Astrocyte (in vitro differentiated cells and primary cell): ENCODE measurements at regions not wholly inside any gene's neighbourhood (a gene's known extent, or its start where the extent isn't known, plus 50 kb on each side); places are given as distances from the start of the nearest gene placed in this dataset.

Experiments
- DNase-seq: peaks from one replicate; pipeline ENCODE4 v3.0.0-alpha.2; 2010; ENCODE audit warnings: low read depth
- FAIRE-seq: peaks from 2 replicates; lab custom pipeline; 2011; peaks lifted over from hg19 to GRCh38; lab: Jason Lieb, UNC
- H2AFZ ChIP-seq: 2 replicates; pipeline ENCODE4 v1.6.0; 2012; ENCODE audit warnings: low read depth, low read length, inconsistent platforms
- H3K27ac ChIP-seq: 2 replicates; pipeline ENCODE4 v1.5.1; 2011; ENCODE audit warnings: low read depth, low read length, inconsistent platforms
- H3K27me3 ChIP-seq: 2 replicates; pipeline ENCODE4 v1.6.0; 2011; ENCODE audit warnings: low read length, inconsistent platforms; ENCODE audit not compliant: insufficient read depth
- H3K36me3 ChIP-seq: 2 replicates; pipeline ENCODE4 v1.5.1; 2011; ENCODE audit warnings: low read length, inconsistent platforms; ENCODE audit not compliant: insufficient read depth
- H3K4me1 ChIP-seq: 2 replicates; pipeline ENCODE4 v1.5.1; 2011; ENCODE audit warnings: low read length, inconsistent platforms; ENCODE audit not compliant: insufficient read depth
- H3K4me2 ChIP-seq: 2 replicates; pipeline ENCODE4 v1.6.0; 2012; ENCODE audit warnings: low read length, inconsistent platforms
- H3K4me3 ChIP-seq: 2 replicates; pipeline ENCODE4 v1.5.1; 2011; ENCODE audit warnings: low read depth, mild to moderate bottlenecking, low read length, inconsistent platforms; ENCODE audit not compliant: insufficient read depth
- H3K79me2 ChIP-seq: 2 replicates; pipeline ENCODE4 v1.6.0; 2012; ENCODE audit warnings: mild to moderate bottlenecking, low read length, inconsistent platforms; ENCODE audit not compliant: insufficient read depth
- H3K9ac ChIP-seq: 2 replicates; pipeline ENCODE4 v1.6.0; 2012; ENCODE audit warnings: mild to moderate bottlenecking, low read length, inconsistent platforms
- H3K9me3 ChIP-seq: 2 replicates; pipeline ENCODE4 v1.5.1; 2012; ENCODE audit warnings: low read depth, mild to moderate bottlenecking, low read length, inconsistent platforms; ENCODE audit not compliant: insufficient read depth
- H4K20me1 ChIP-seq: 2 replicates; pipeline ENCODE4 v1.6.0; 2012; ENCODE audit warnings: low read length, inconsistent platforms; ENCODE audit not compliant: insufficient read depth
- H3K27ac Mint-ChIP-seq: one replicate; pipeline ENCODE4 v1.8.0; 2021; ENCODE audit warnings: mild to moderate bottlenecking, mixed read lengths; ENCODE audit not compliant: unreplicated experiment
- H3K27me3 Mint-ChIP-seq: one replicate; pipeline ENCODE4 v1.8.0; 2021; ENCODE audit warnings: low read depth, mixed read lengths; ENCODE audit not compliant: unreplicated experiment
- H3K36me3 Mint-ChIP-seq: one replicate; pipeline ENCODE4 v1.8.0; 2021; ENCODE audit warnings: low read depth, mixed read lengths; ENCODE audit not compliant: unreplicated experiment
- H3K4me1 Mint-ChIP-seq: one replicate; pipeline ENCODE4 v1.8.0; 2021; ENCODE audit warnings: low read depth, mixed read lengths; ENCODE audit not compliant: unreplicated experiment
- H3K4me3 Mint-ChIP-seq: one replicate; pipeline ENCODE4 v1.8.0; 2021; ENCODE audit warnings: mild to moderate bottlenecking, moderate library complexity, mixed read lengths; ENCODE audit not compliant: unreplicated experiment
- H3K9me3 Mint-ChIP-seq: one replicate; pipeline ENCODE4 v1.8.0; 2021; ENCODE audit warnings: mild to moderate bottlenecking, mixed read lengths; ENCODE audit not compliant: unreplicated experiment
- CTCF ChIP-seq: IDR thresholded peaks from 2 replicates; pipeline ENCODE4 v1.5.1; 2011; ENCODE audit warnings: low read depth, mild to moderate bottlenecking, inconsistent platforms, low read length, moderate library complexity; ENCODE audit not compliant: insufficient read depth
- EZH2 ChIP-seq: IDR thresholded peaks from 2 replicates; pipeline ENCODE4 v1.6.1; 2012; ENCODE audit warnings: mild to moderate bottlenecking, low read length, inconsistent platforms; ENCODE audit not compliant: insufficient read depth

DNA sequence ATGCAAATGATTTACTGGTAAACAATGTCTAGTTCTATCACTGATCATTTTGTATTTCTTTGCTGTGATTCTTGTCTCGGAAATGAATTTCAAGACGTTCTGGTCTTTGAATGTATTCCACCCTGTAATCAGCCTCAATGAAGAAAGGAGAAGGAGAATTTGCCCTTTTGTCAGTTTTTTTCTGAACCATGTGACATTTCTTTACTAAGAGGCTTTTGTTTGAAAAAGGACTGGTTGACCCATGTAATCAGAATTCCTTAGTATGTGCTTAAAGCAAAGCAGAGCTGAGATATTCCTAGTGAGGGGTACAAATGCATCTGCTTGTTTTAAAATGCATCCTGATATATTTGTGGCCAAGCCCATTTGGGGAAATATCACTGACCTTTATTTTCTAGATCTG is 581.6 kb downstream of the ETV1 start:
- Histone ChIP-seq H3K4me2 (no peak overlapping the region), H3K27ac (no peak overlapping the region), H3K27me3 (no peaks in the 10 kb centered on the region), H3K36me3 (no peaks in the 10 kb centered on the region), H3K4me1 (no peaks in the 10 kb centered on the region), H3K4me3 (no peak overlapping the region), H3K9ac (no peak overlapping the region), H4K20me1 (no peaks in the 10 kb centered on the region), H3K9me3 (no peaks in the 10 kb centered on the region), H2AFZ (no peak overlapping the region), H3K79me2 (no peaks in the 10 kb centered on the region)
- TF ChIP-seq EZH2 (no peak), CTCF (no peak)
- FAIRE-seq (no peak), DNase-seq (no peak)
- Mint-ChIP-seq H3K27me3 (no peaks in the 10 kb centered on the region), H3K4me1 (no peaks in the 10 kb centered on the region), H3K27ac (no peak overlapping the region), H3K9me3 (no peaks in the 10 kb centered on the region), H3K36me3 (no peaks in the 10 kb centered on the region), H3K4me3 (no peak overlapping the region)

- Mint-ChIP-seq H3K4me1 (peaks cover 5% of the 10 kb centered on the region), H3K27me3 (no peaks in the 10 kb centered on the region), H3K9me3 (no peaks in the 10 kb centered on the region), H3K4me3 (no peak overlapping the region), H3K36me3 (no peaks in the 10 kb centered on the region), H3K27ac (no peak overlapping the region)
- FAIRE-seq (no peak), DNase-seq (no peak)
- H3K36me3 ChIP-seq, result no peaks in the 10 kb centered on the region
- no peak overlapping the region for H3K4me2 ChIP-seq
- no peak overlapping the region for H3K27ac ChIP-seq
- no peak overlapping the region for H3K9ac ChIP-seq
- no peaks in the 10 kb centered on the region for H3K9me3 ChIP-seq
- H3K4me3 ChIP-seq, result no peak overlapping the region
- no peaks in the 10 kb centered on the region for H3K79me2 ChIP-seq
- no peak overlapping the region for H2AFZ ChIP-seq
- no peaks in the 10 kb centered on the region for H4K20me1 ChIP-seq
- no peak for TF ChIP-seq EZH2
- TF ChIP-seq CTCF, result no peak
- H3K27me3 ChIP-seq, result no peaks in the 10 kb centered on the region
- H3K4me1 ChIP-seq, result peaks cover 3% of the 10 kb centered on the region
Measured at GRCh38 chr7:13411151-13411550, 578.3 kb downstream of the ETV1 start.

DNA sequence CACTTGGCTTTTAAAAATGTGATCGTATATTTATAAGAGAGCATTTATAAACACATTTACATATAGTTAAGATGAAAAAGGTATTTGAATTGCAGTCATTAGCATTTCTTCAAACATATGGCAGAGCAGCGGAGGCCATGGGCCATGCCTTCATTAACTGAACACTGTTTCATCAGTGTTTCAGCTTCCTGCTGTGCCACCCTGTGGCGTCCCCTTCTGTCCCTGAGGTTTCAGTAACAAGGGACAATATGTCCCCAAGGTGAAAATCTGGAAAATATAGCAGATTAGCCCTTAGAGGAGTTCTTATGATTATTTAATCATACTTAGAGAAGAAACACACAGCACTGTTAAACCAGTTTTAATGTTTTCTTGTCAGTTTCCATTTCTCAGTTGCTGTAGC is 577.8 kb downstream of the ETV1 start:
- Histone ChIP-seq H3K27me3 (no peaks in the 10 kb centered on the region), H3K9me3 (no peaks in the 10 kb centered on the region), H3K27ac (no peak overlapping the region), H3K36me3 (no peaks in the 10 kb centered on the region), H3K4me3 (no peak overlapping the region), H2AFZ (no peak overlapping the region), H3K9ac (no peak overlapping the region), H3K79me2 (no peaks in the 10 kb centered on the region), H4K20me1 (no peaks in the 10 kb centered on the region), H3K4me1 (peaks cover 3% of the 10 kb centered on the region), H3K4me2 (no peak overlapping the region)
- no peaks in the 10 kb centered on the region for H3K27me3 Mint-ChIP-seq
- no peak overlapping the region for H3K27ac Mint-ChIP-seq
- DNase-seq (no peak), FAIRE-seq (no peak)
- H3K9me3 Mint-ChIP-seq, result no peaks in the 10 kb centered on the region
- TF ChIP-seq CTCF, result no peak
- TF ChIP-seq EZH2, result no peak
- H3K4me3 Mint-ChIP-seq, result no peak overlapping the region
- H3K4me1 Mint-ChIP-seq, result peaks cover 5% of the 10 kb centered on the region
- H3K36me3 Mint-ChIP-seq, result no peaks in the 10 kb centered on the region
